ENCODE measurements at regions not wholly inside any gene's neighbourhood (a gene's known extent, or its start where the extent isn't known, plus 50 kb on each side); places are given as distances from the start of the nearest gene placed in this dataset.
"Not testable (repeated sequence)": the region's sequence is repeated elsewhere in the genome, so short reads cannot be mapped to it uniquely, and the experiment has no call there.

DNA sequence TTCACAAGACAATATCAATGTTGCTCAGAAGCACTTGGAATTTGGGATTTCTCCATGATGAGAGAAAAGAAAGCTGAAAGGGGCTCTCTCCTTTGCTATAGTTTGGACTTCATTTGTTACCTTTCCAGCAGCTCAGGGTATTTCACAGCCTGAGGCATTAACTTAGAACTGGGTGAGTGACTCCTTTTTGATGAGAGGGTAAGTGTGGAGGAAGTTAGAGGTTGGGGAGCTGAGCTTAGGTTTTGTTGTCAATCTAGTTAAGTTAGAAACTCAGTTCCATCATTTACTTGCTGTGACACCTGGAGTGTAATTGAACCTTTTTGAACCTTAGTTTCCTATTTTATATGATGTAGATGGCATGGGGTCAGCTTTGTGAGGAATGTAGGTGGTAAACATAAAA lies 359.1 kb downstream of the PDCD6IP start:
- no peak for DNase-seq (ENCODE audit: insufficient read length, low spot score)
- FAIRE-seq, result no peak
- TF ChIP-seq, protein P1, sequence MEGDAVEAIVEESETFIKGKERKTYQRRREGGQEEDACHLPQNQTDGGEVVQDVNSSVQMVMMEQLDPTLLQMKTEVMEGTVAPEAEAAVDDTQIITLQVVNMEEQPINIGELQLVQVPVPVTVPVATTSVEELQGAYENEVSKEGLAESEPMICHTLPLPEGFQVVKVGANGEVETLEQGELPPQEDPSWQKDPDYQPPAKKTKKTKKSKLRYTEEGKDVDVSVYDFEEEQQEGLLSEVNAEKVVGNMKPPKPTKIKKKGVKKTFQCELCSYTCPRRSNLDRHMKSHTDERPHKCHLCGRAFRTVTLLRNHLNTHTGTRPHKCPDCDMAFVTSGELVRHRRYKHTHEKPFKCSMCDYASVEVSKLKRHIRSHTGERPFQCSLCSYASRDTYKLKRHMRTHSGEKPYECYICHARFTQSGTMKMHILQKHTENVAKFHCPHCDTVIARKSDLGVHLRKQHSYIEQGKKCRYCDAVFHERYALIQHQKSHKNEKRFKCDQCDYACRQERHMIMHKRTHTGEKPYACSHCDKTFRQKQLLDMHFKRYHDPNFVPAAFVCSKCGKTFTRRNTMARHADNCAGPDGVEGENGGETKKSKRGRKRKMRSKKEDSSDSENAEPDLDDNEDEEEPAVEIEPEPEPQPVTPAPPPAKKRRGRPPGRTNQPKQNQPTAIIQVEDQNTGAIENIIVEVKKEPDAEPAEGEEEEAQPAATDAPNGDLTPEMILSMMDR (IDR thresholded peaks at IDR 0.05; ENCODE audit: insufficient read depth, missing control alignments), result no peak

DNA sequence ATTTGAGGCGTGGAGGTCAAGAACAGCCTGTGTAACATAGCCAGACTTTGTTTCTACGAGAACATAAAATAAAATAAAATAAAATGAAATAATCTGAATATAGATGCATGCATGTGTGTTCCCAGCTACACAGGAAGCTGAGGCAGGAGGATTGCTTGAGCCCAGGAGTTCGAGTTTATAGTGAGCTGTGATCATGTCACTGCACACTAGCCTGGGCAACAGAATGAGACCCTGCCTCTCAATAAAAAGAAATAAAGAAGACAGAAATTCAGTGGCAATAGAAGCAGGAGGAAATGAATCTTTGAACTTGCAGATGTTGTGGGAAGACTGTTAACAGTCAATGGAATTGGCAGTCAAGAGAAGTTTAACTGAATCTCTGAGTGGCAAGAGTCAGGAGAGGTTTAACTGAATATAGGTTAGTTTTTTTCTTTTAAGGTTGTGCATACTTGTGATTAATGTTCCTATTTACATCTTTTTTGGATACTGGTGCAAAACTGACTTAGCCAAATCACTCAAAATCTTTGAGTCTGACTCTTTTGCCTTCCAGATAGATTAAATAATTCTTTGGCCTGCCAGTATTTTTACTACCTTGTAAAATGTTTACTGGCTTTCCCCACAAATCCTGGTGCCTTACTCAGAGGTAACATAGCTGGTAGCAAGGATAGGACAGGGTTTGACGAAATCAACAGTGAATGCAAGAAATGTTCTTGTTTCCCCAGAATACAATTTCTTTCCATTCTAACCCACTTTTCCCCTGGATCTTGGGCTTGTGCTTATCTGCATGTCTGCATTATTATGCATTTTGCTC lies 361.4 kb downstream of the PDCD6IP start:
- DNase-seq (ENCODE audit: insufficient read length, low spot score), result no peak
- no peak for FAIRE-seq
- TF ChIP-seq, protein P1 (IDR thresholded peaks at IDR 0.05; ENCODE audit: insufficient read depth, missing control alignments), result no peak

DNA sequence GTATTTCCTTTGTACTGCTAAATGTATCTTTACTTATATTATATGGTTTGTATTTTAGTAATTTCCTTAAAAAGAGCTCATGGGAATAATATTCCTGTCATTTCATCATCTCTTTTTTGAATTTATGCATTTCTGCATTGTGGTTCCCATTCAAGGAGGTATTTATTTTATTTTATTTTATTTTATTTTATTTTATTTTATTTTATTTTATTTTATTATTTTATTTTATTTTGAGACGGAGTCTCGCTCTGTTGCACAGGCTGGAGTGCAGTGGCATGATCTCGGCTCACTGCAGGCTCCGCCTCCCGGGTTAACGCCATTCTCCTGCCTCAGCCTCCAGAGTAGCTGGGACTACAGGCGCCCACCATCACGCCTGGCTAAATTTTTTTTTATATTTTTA lies 371.2 kb downstream of the PDCD6IP start:
- FAIRE-seq; DNase-seq (ENCODE audit: insufficient read length, low spot score): not testable (repeated sequence)

DNA sequence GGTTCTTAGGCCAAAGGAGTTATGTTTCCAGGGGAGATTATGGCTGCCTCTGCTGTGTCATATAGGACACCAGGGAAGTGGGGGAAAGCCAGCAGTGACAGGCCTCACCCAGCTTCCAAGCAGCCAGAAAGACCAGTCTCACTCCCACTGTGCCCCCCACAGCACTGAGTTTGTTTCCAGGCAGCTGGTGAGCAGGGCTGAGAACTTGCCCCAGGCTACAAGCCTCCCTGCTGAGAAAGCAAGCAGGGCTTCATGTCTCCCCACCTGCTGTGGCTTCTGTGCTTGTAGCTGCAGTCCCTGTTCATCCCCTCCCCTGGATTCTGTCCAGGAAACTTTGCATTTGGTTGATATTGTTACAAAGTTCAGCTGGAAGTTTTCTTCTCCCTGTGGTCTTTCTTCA lies 376.3 kb downstream of the PDCD6IP start:
- TF ChIP-seq, protein P1 (IDR thresholded peaks at IDR 0.05; ENCODE audit: insufficient read depth, missing control alignments), result no peak
- FAIRE-seq (no peak), DNase-seq (ENCODE audit: insufficient read length, low spot score) (no peak)

DNA sequence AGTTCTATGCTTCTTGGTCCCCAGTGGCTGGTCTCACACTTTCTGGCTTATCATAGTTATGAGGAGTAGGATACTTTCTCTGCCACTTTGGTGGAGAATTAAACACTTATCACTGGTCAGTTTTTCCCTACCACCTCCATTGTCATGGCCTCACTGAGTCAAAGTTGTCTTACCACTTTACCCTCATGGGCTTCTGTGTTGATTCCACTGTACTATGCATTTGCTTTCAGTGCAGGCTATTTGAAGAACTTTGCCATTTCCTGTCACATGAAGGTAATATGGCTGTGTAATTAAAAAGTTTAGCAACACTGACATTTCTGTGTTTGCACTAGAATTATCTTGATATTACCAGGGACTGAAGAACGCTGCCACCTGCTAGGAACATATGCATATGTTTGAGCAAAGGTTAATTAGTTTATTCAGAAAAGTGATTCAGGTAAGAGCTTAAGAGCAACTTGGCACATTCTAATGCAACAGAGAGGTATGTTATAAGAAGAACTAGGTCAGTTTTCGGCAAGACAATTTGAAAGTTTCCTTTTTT lies 377.3 kb downstream of the PDCD6IP start:
- TF ChIP-seq, protein P1 (IDR thresholded peaks at IDR 0.05; ENCODE audit: insufficient read depth, missing control alignments), result no peak
- no peak for DNase-seq (ENCODE audit: insufficient read length, low spot score)

DNA sequence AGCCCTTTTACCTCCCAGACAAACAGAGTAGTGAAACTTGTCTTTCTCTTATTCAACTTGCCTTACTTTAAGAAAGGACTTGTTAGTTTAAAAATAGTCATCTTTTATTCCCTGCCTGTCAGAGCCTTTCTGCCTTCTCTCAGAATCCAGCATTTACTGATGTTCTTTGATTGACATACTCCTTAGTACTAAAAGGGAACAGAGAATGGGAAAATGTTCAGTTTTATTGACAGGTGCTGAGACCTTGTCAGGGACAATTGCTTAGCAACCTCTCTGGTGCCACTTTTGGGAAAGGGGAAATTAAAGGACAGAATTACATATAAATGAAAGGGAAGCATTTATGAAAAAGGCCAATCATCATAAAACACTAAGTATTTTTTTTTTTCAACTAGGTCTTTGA lies 378.3 kb downstream of the PDCD6IP start:
- no peak for FAIRE-seq
- TF ChIP-seq, protein P1 (IDR thresholded peaks at IDR 0.05; ENCODE audit: insufficient read depth, missing control alignments), result no peak
- DNase-seq (ENCODE audit: insufficient read length, low spot score), result no peak

More for the DNA sequence above, 377.3 kb downstream of the PDCD6IP start:
- no peak for FAIRE-seq

DNA sequence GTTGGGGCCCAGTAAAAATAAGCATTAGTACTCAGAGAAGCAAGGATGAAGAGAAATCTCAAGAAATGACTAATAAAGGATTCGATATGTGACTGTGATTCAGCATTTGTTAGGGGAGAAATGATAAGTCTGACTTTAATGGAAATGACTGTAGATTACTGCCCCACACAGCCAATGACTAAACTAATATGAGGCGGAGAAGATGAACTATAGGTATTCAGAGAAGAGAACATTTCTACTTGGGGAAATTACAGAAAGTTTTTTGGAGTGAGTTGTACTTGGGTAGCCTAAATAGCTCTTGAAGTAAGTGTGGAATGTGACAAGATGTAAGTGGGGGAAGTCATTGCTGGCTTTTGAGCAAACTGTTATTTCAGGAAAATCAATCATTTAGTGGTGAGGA lies 380.0 kb downstream of the PDCD6IP start:
- TF ChIP-seq, protein P1 (IDR thresholded peaks at IDR 0.05; ENCODE audit: insufficient read depth, missing control alignments), result no peak
- DNase-seq (ENCODE audit: insufficient read length, low spot score) (no peak), FAIRE-seq (no peak)

Data from D721Med (cell line).